ENCODE measurements at regions not wholly inside any gene's neighbourhood (a gene's known extent, or its start where the extent isn't known, plus 50 kb on each side); places are given as distances from the start of the nearest gene placed in this dataset.

GRCh38 chr1:87702455-87702854, 373.8 kb downstream of the LMO4 start:
- Histone ChIP-seq H3K9me2 (replicated peaks; ENCODE audit: insufficient read depth, low read length) (no peaks in the 10 kb centered on the region), H3K27me3 (replicated peaks; ENCODE audit: insufficient read depth, low read length) (no peaks in the 10 kb centered on the region)

GRCh38 chr1:87705233-87705632, 376.6 kb downstream of the LMO4 start:
- H3F3A ChIP-seq (ENCODE audit: insufficient read depth, low read length), result no peaks in the 10 kb centered on the region
- no peaks in the 10 kb centered on the region; the same call in 1 of the 2 replicates for H3K9me3 ChIP-seq (replicated peaks; ENCODE audit: insufficient read depth, low read length)
- H3K27me3 ChIP-seq (replicated peaks; ENCODE audit: insufficient read depth, low read length), result no peaks in the 10 kb centered on the region
- H4K20me1 ChIP-seq (ENCODE audit: insufficient read depth, low read length), result no peaks in the 10 kb centered on the region
- no peaks in the 10 kb centered on the region for H3K36me3 ChIP-seq (replicated peaks; ENCODE audit: insufficient read depth, low read length)
- no peaks in the 10 kb centered on the region for H3K4me1 ChIP-seq (ENCODE audit: low read length)
- no peak overlapping the region for H3K4me2 ChIP-seq (ENCODE audit: low read depth, low read length)
- no peaks in the 10 kb centered on the region for H3K79me2 ChIP-seq (ENCODE audit: low read length)
- no peak for DNase-seq
- no peak overlapping the region for H3K9ac ChIP-seq (ENCODE audit: low read length)
- H2AFZ ChIP-seq (ENCODE audit: low read length), result no peak overlapping the region
- H3K9me2 ChIP-seq (replicated peaks; ENCODE audit: insufficient read depth, low read length), result no peaks in the 10 kb centered on the region
- H3K4me3 ChIP-seq (ENCODE audit: low read length), result no peak overlapping the region
- TF ChIP-seq EZH2phosphoT487 (IDR thresholded peaks at IDR 0.05; ENCODE audit: low read length) (no peak), EZH2 (optimal IDR thresholded peaks at IDR 0.05; ENCODE audit: low read depth, low read length) (no peak), CTCF (IDR thresholded peaks at IDR 0.05; ENCODE audit: low read length) (no peak)
- no peak overlapping the region for H3K27ac ChIP-seq (ENCODE audit: low read length)

More at GRCh38 chr1:87702455-87702854, 373.8 kb downstream of the LMO4 start:
- H3K9ac ChIP-seq (ENCODE audit: low read length), result no peak overlapping the region
- no peaks in the 10 kb centered on the region for H4K20me1 ChIP-seq (ENCODE audit: insufficient read depth, low read length)
- no peak overlapping the region for H3K27ac ChIP-seq (ENCODE audit: low read length)
- DNase-seq, result no peak
- no peaks in the 10 kb centered on the region for H3K79me2 ChIP-seq (ENCODE audit: low read length)
- no peak overlapping the region for H3K4me3 ChIP-seq (ENCODE audit: low read length)
- TF ChIP-seq EZH2 (optimal IDR thresholded peaks at IDR 0.05; ENCODE audit: low read depth, low read length) (no peak), EZH2phosphoT487 (IDR thresholded peaks at IDR 0.05; ENCODE audit: low read length) (no peak), CTCF (IDR thresholded peaks at IDR 0.05; ENCODE audit: low read length) (no peak)
- no peaks in the 10 kb centered on the region for H3F3A ChIP-seq (ENCODE audit: insufficient read depth, low read length)
- H2AFZ ChIP-seq (ENCODE audit: low read length), result no peak overlapping the region
- no peak overlapping the region for H3K4me2 ChIP-seq (ENCODE audit: low read depth, low read length)
- H3K36me3 ChIP-seq (replicated peaks; ENCODE audit: insufficient read depth, low read length), result no peaks in the 10 kb centered on the region
- no peaks in the 10 kb centered on the region; the same call in 1 of the 2 replicates for H3K9me3 ChIP-seq (replicated peaks; ENCODE audit: insufficient read depth, low read length)
- no peaks in the 10 kb centered on the region for H3K4me1 ChIP-seq (ENCODE audit: low read length)

GRCh38 chr1:87706203-87706602, 377.5 kb downstream of the LMO4 start:
- H4K20me1 ChIP-seq (ENCODE audit: insufficient read depth, low read length), result no peaks in the 10 kb centered on the region
- H3F3A ChIP-seq (ENCODE audit: insufficient read depth, low read length), result no peaks in the 10 kb centered on the region
- no peak overlapping the region for H3K4me3 ChIP-seq (ENCODE audit: low read length)
- H2AFZ ChIP-seq (ENCODE audit: low read length), result no peak overlapping the region
- no peaks in the 10 kb centered on the region; the same call in 1 of the 2 replicates for H3K9me3 ChIP-seq (replicated peaks; ENCODE audit: insufficient read depth, low read length)
- H3K79me2 ChIP-seq (ENCODE audit: low read length), result no peaks in the 10 kb centered on the region
- no peaks in the 10 kb centered on the region for H3K4me1 ChIP-seq (ENCODE audit: low read length)
- no peaks in the 10 kb centered on the region for H3K27me3 ChIP-seq (replicated peaks; ENCODE audit: insufficient read depth, low read length)
- no peak for DNase-seq
- TF ChIP-seq EZH2 (optimal IDR thresholded peaks at IDR 0.05; ENCODE audit: low read depth, low read length), result no peak
- no peak for TF ChIP-seq EZH2phosphoT487 (IDR thresholded peaks at IDR 0.05; ENCODE audit: low read length)
- TF ChIP-seq CTCF (IDR thresholded peaks at IDR 0.05; ENCODE audit: low read length), result no peak
- no peak overlapping the region for H3K27ac ChIP-seq (ENCODE audit: low read length)
- no peaks in the 10 kb centered on the region for H3K9me2 ChIP-seq (replicated peaks; ENCODE audit: insufficient read depth, low read length)
- no peak overlapping the region for H3K9ac ChIP-seq (ENCODE audit: low read length)
- H3K4me2 ChIP-seq (ENCODE audit: low read depth, low read length), result no peak overlapping the region
- H3K36me3 ChIP-seq (replicated peaks; ENCODE audit: insufficient read depth, low read length), result no peaks in the 10 kb centered on the region
